Transverse colon (tissue), 4 donors: ENCODE measurements at regions not wholly inside any gene's neighbourhood (a gene's known extent, or its start where the extent isn't known, plus 50 kb on each side); places are given as distances from the start of the nearest gene placed in this dataset.

Experiments used
- DNase-seq: peaks from one replicate; pipeline ENCODE4 v3.0.0-alpha.2; 2019
- H3K27ac ChIP-seq, 4 donors: fragments of 200-600 bp; sonication (generic); 2 replicates each; pipeline ENCODE4 v1.5.1; 2016 to 2018; ENCODE audit warnings: inconsistent platforms in 4 of 4
- H3K27me3 ChIP-seq: fragments of 200-600 bp; sonication (generic); 2 replicates; pipeline ENCODE4 v1.5.1; 2017; ENCODE audit warnings: inconsistent platforms
- H3K36me3 ChIP-seq, 4 donors: fragments of 200-600 bp; sonication (generic); 2 replicates each; pipeline ENCODE4 v1.5.1; 2017 to 2019; ENCODE audit warnings: inconsistent platforms in 4 of 4
- H3K4me1 ChIP-seq, 4 donors: fragments of 200-600 bp; sonication (generic); 2 replicates each; pipeline ENCODE4 v1.5.1; 2017 to 2020; ENCODE audit warnings: inconsistent platforms in 4 of 4
- H3K4me3 ChIP-seq, 4 donors: fragments of 200-600 bp; sonication (generic); 1 replicate in 1 of 4; 2 replicates in 3 of 4; pipeline versions ENCODE4 v1.5.1 to v1.6.1; 2017 to 2019; ENCODE audit warnings: inconsistent platforms in 4 of 4
- H3K9me3 ChIP-seq, 2 donors: fragments of 200-600 bp; sonication (generic); 2 replicates each; pipeline ENCODE4 v1.5.1; 2017 to 2019; ENCODE audit warnings: inconsistent platforms in 2 of 2
- EP300 ChIP-seq: sonication (generic); formaldehyde crosslinking; IDR thresholded peaks from one replicate; pipeline ENCODE4 v1.6.1; 2017; ENCODE audit warnings: antibody characterized with exemption, low read depth
- POLR2A ChIP-seq: fragments of 450-650 bp; IDR thresholded peaks from one replicate; pipeline ENCODE4 v1.6.1; 2016; ENCODE audit warnings: antibody characterized with exemption, mild to moderate bottlenecking, moderate library complexity
- POLR2AphosphoS5 ChIP-seq, 3 donors: sonication (generic); formaldehyde crosslinking; IDR thresholded peaks; one replicate each; pipeline ENCODE4 v1.6.1; 2016; ENCODE audit warnings: antibody characterized with exemption in 3 of 3
- whole genome bisulfite sequencing, 2 donors: methylation state at CpG; one replicate each; pipeline ENCODE4 v1.1.5; 2018; ENCODE audit warnings: low coverage in 1 of 2; 5-methylcytosine and 5-hydroxymethylcytosine counted together
- in situ Hi-C, 4 donors: fragments of 200-750 bp; cut with MboI; loops; one replicate each; pipeline versions ENCODE4 v1.15.0 to v1.15.1; 2017; ENCODE audit warnings: low sequenced_read_pairs in 3 of 4, low pct_ligation_motif_present in 1 of 4, low pct_unique_long_range_greater_than_20kb in 1 of 4
- intact Hi-C: fragments of 100-400 bp; cut with DNase I; formaldehyde crosslinking; loops from one replicate; pipeline ENCODE4 v1.15.1; 2023; ENCODE audit warnings: low total_unique reads
- TF ChIP-seq, protein P1 (sequence below), 5 experiments: fragments of 200-600 bp in 3 of 5; fragments of 450-650 bp in 2 of 5; sonication (generic) in 3 of 5; IDR thresholded peaks; 1 replicate in 2 of 5; 2 replicates in 3 of 5; pipeline ENCODE4 v1.5.1; 2016 to 2017; ENCODE audit warnings: antibody characterized with exemption in 5 of 5, inconsistent platforms in 3 of 5, mild to moderate bottlenecking in 2 of 5, moderate library complexity in 1 of 5

DNA sequence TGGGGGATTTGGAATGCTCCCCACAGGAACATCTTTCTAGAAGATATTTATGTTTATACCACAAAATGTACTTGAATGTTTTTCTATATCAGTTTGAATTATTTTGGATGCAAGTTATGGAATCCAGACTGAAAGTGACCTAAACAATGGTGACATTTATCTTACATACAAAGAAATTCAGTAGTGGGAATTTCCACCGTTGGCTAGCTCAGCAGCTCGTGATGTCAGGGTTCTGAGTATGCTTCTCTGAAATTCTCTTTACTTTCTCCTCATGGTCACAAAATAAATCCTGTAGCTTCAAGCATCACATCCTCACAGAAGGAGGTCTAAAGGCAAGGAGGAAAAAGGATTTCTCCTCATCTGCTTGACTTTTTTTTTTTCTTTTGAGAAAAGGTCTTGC, 105.3 kb downstream of the AKAIN1 start:
- no peak overlapping the region for H3K4me3 ChIP-seq
- no peaks in the 10 kb centered on the region for H3K27me3 ChIP-seq
- 86 to 94% methylated on average over 2 of the region's 2 CpGs for WGBS, 2 donors
- no peak for DNase-seq
- H3K36me3 ChIP-seq, result no peaks in the 10 kb centered on the region
- H3K4me1 ChIP-seq, result no peaks in the 10 kb centered on the region
- H3K9me3 ChIP-seq, result no peaks in the 10 kb centered on the region
- no peak for TF ChIP-seq POLR2A
- TF ChIP-seq POLR2AphosphoS5 (IDR thresholded peaks at IDR 0.05), result no peak
- no peak for TF ChIP-seq EP300
- TF ChIP-seq, protein P1, sequence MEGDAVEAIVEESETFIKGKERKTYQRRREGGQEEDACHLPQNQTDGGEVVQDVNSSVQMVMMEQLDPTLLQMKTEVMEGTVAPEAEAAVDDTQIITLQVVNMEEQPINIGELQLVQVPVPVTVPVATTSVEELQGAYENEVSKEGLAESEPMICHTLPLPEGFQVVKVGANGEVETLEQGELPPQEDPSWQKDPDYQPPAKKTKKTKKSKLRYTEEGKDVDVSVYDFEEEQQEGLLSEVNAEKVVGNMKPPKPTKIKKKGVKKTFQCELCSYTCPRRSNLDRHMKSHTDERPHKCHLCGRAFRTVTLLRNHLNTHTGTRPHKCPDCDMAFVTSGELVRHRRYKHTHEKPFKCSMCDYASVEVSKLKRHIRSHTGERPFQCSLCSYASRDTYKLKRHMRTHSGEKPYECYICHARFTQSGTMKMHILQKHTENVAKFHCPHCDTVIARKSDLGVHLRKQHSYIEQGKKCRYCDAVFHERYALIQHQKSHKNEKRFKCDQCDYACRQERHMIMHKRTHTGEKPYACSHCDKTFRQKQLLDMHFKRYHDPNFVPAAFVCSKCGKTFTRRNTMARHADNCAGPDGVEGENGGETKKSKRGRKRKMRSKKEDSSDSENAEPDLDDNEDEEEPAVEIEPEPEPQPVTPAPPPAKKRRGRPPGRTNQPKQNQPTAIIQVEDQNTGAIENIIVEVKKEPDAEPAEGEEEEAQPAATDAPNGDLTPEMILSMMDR (IDR thresholded peaks at IDR 0.05), result no peak
- H3K27ac ChIP-seq, result no peak overlapping the region
- in situ Hi-C loops (loop anchor here in 1 of 4 donors (25.0 kb wide), 1 partner anchor 96 kb away; the partner anchor contains the start of gene AKAIN1), intact Hi-C loops (no loop called here)

DNA sequence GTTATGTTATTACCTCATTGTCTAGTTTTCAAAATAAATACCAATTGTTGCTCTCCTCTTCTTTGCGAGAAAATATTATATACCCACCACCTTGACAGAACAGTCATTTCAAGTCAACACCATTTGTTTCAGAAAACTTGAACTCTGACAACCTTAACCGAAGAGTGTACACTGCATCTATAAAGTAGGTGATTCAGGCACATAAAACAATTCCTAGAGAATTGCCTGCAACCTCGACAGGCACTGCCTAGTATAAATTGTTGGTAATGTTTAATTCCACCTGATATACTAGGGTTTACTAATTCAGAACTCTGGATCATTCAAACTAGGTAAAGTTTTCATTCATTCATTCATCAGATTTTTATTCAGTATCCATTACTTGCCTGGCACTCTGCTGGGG, 121.8 kb downstream of the AKAIN1 start:
- Histone ChIP-seq H3K4me1 (no peaks in the 10 kb centered on the region), H3K9me3 (no peaks in the 10 kb centered on the region), H3K36me3 (no peaks in the 10 kb centered on the region), H3K4me3 (no peak overlapping the region), H3K27ac (no peak overlapping the region), H3K27me3 (no peaks in the 10 kb centered on the region)
- WGBS, 2 donors, result 32 to 48% methylated on average over 3 of the region's 3 CpGs
- intact Hi-C loops (no loop called here), in situ Hi-C loops (loop anchor here in 1 of 4 donors (25.0 kb wide), 1 partner anchor 112 kb away; the partner anchor contains the start of gene AKAIN1)
- TF ChIP-seq POLR2AphosphoS5 (IDR thresholded peaks at IDR 0.05) (no peak), POLR2A (no peak), EP300 (no peak)
- TF ChIP-seq, protein P1 (IDR thresholded peaks at IDR 0.05), result no peak
- no peak for DNase-seq

DNA sequence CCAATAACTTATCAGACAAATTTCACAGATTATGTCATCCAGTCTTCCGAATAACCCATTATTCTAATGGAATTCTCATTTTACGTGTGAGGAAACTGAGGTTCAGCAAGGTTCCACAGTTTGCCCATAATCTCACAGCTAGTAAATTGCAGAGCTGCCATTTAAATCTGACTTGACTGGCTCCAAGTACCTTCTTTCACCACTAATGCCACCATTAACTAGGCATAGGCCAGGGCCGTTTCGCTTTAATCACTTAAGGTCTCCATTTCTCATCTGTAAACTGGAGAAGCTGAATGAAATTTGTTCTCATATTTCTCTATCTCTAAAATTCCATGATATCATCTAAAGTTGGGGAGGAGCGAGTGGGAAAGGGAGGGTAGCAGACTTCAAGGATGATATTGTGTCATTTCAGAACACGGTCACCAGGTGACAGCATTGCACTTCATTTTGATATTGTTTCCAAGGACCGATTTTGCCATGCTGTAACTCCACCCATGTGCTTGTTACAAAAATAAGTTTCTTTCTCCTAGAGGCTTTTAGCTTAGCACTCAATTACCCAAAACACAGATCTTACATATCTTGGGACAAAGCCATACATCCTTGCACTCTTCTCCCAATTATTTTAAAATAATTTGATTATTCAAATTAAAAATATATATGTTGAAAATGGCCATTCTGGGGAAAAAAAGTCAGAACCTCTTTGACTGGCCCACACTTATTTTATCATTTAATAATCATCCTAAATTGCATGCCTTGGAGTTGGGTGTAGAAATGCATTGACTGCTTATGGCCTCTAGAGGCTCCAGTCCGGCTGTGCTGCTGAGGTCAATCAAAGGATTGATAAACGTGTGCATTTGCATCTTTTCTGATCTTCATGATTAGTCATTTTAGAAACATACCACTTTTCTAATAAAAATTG, 123.8 kb downstream of the AKAIN1 start:
- H3K27ac ChIP-seq, result no peak overlapping the region
- no peak overlapping the region for H3K4me3 ChIP-seq
- peak; percentile 32 for DNase-seq
- H3K9me3 ChIP-seq, result no peaks in the 10 kb centered on the region
- 11 to 35% methylated on average over 3 to 9 of the region's 9 CpGs for WGBS, 2 donors
- in situ Hi-C loops (loop anchor here in 3 of 4 donors (25.0 kb wide), 2 partner anchors 789 to 961 kb away; no protein-coding TSS in a partner anchor), intact Hi-C loops (no loop called here)
- TF ChIP-seq, protein P1 (IDR thresholded peaks at IDR 0.05), result peak; percentile 34 to 58 (median 45)
- TF ChIP-seq EP300, result no peak
- H3K36me3 ChIP-seq, result no peaks in the 10 kb centered on the region
- H3K27me3 ChIP-seq, result no peaks in the 10 kb centered on the region
- no peaks in the 10 kb centered on the region for H3K4me1 ChIP-seq

DNA sequence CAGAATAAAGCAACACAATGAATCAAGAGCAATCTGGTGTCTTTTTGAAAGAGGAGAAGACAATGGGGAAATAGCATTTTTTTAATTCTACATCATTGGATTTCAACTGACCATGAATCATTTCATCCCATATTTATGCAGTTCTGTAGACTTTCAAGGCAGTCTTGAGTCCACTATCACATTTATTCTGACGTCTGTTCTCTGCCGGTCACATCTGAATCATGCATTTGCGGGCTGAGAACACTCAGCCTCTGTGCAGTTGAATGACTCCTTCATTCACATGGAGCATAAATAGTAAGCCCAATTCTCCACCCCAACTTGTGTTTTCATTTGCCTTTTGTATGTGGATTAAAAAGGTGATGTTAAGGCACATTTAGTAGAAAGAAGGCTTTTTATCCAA, 128.2 kb downstream of the AKAIN1 start:
- no peak for DNase-seq
- no peak overlapping the region for H3K4me3 ChIP-seq
- in situ Hi-C loops, result loop anchor here in 3 of 4 donors (25.0 kb wide), 2 partner anchors 793 to 957 kb away; no protein-coding TSS in a partner anchor

More for the DNA sequence above, 128.2 kb downstream of the AKAIN1 start:
- H3K36me3 ChIP-seq, result no peaks in the 10 kb centered on the region
- no peaks in the 10 kb centered on the region for H3K27me3 ChIP-seq
- H3K27ac ChIP-seq, result no peak overlapping the region
- TF ChIP-seq EP300 (no peak), POLR2A (no peak), POLR2AphosphoS5 (IDR thresholded peaks at IDR 0.05) (no peak)
- TF ChIP-seq, protein P1 (IDR thresholded peaks at IDR 0.05), result no peak
- intact Hi-C loops, result loop anchor here (5.0 kb wide), 1 partner anchor 1007 kb away; no protein-coding TSS in a partner anchor
- no peaks in the 10 kb centered on the region for H3K9me3 ChIP-seq
- no peaks in the 10 kb centered on the region for H3K4me1 ChIP-seq
- WGBS, 2 donors, result 73 to 85% methylated on average over 3 of the region's 3 CpGs
